NCI-H146 treated with DMSO at 0.1 percent for 48 hours (cell line): ENCODE measurements at regions not wholly inside any gene's neighbourhood (a gene's known extent, or its start where the extent isn't known, plus 50 kb on each side); places are given as distances from the start of the nearest gene placed in this dataset.
"Not testable (repeated sequence)": the region's sequence is repeated elsewhere in the genome, so short reads cannot be mapped to it uniquely, and the experiment has no call there.

Experiments
- DNase-seq: peaks from one replicate; lab custom pipeline; 2025; ENCODE audit not compliant: unreplicated experiment; lab: John Stamatoyannopoulos, UW

- no peak for DNase-seq
Measured at GRCh38 chr17:77609553-77610517, 348.7 kb upstream of the TNRC6C start.

DNA sequence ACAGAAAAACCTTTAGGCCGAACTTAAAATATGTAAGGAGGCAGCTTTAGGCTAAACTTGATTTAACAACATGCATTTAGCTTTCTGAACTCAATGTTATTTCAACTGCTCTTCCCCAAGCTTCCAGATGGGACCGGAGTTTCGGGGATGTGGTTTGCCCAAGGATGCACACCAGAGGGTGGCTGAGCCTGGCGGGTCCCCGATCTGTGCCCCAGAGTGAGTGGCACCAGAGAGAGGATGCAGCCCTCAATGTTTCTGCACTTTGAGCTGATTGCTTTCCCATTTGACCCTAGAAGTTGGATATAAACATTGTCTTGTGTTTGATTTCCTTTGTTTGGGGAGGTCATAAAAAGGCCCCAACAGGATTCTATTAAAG lies 348.0 kb upstream of the TNRC6C start:
- DNase-seq, result no peak

- DNase-seq, result no peak
Measured at GRCh38 chr17:77610972-77611521, 347.5 kb upstream of the TNRC6C start.

- no peak for DNase-seq
Measured at GRCh38 chr17:77611791-77612502, 346.6 kb upstream of the TNRC6C start.

DNA sequence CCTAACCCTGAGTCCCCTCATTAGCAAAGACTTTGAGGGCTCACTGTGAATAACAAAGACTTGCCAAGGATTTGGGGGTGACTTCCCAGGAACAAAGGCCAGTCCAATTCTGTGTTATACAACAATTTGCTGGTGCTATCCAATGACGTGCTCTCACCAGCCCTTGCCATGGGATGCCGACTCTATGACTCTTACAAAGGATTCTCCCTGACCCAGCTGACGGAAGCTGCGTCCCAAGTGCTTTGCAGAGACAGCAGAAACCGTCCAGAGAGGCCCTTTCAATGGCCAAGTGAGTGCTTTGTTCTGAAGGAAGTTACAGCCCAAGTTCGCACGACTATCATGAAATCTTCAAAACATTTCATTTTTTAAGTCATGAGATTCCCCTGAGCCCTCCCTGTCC lies 345.3 kb upstream of the TNRC6C start:
- no peak for DNase-seq

DNA sequence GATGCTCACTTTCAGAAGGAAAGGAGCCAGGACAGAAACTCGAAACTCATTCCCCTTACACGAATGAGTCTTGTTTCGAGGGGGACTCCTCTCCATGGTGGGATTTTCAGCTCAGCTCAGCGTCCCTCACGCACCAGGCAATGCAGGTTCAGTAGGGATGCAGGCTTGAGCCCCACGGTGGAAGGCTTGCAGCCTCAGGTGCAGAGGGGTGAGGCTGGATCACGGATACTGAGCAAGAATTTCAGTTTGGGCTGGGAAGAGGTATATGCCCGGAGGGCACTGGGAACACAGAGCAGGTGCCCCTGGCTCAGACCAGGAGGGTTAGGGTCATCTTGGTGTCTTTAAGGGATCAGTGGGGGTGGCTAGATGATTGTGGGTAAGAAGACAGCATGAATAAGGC lies 344.9 kb upstream of the TNRC6C start:
- no peak for DNase-seq

DNA sequence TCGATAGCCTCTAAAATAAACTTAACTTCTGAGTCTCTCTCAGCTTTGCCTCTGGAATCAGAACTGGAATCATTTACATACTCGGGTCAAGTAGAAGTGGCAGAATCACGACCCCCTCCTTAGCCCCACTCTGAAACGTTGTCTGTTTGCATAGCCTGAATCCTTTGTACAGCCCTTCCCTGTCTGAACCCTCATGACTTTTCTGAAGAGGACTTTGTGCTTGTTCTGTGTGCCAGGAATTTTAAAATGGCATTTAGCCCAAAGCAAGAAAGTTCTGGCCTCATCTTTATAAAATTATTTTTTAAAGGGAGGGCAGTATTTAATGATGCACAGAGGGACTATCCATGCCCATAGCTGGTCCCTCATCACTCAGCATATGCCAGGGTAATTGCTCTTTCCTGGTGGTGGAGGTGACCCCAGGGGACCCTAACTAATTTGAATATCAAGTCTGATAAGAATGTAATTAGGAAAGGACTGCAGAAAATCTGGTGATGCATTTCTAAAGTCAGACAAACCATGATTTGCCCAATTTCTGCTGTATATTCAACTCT lies 342.7 kb upstream of the TNRC6C start:
- no peak for DNase-seq

- DNase-seq, result no peak
Measured at GRCh38 chr17:77616254-77616731, 342.2 kb upstream of the TNRC6C start.

- no peak for DNase-seq
Measured at GRCh38 chr17:77617516-77617915, 341.0 kb upstream of the TNRC6C start.

DNA sequence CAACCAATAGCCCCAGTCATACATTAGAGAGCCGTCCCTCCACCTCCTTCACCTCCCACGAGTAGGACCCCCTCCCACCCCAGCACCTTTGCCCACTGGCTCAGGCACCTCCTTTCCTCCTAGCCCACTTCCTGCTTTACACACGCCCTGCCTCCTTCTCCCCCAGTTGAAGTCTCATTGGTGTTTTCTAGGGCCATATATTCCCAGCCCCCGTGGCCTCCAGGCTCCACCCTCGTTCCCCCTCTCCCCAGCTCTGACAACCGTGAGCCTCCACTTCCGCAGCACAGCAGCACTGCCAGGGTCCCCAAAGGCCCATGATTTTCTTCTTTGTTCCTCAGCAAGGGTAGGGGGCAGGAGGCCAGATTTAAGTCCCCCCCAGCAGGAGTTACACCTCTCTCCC lies 340.3 kb upstream of the TNRC6C start:
- no peak for DNase-seq

- DNase-seq, result no peak
Measured at GRCh38 chr17:77618731-77619130, 339.8 kb upstream of the TNRC6C start.

GRCh38 chr17:77619326-77619725 lies 339.2 kb upstream of the TNRC6C start:
- no peak for DNase-seq

GRCh38 chr17:77619851-77620250 lies 338.7 kb upstream of the TNRC6C start:
- no peak for DNase-seq

DNA sequence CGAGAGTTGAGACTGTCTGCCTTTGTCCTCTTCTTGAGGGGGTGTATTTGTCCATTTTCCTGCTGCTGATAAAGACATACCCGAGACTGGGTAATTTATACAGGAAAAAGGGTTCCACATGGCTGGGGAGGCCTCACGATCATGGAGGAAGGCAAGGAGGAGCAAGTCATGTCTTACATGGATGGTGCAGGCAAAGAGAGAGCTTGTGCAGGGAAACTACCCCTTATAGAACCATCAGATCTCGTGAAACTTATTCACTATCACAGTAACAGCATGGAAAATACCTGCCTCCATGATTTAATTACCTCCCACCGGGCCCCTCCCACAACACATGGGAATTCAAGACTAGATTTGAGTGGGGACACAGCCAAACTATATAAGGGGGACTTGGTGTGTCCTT lies 338.2 kb upstream of the TNRC6C start:
- DNase-seq, result no peak

DNA sequence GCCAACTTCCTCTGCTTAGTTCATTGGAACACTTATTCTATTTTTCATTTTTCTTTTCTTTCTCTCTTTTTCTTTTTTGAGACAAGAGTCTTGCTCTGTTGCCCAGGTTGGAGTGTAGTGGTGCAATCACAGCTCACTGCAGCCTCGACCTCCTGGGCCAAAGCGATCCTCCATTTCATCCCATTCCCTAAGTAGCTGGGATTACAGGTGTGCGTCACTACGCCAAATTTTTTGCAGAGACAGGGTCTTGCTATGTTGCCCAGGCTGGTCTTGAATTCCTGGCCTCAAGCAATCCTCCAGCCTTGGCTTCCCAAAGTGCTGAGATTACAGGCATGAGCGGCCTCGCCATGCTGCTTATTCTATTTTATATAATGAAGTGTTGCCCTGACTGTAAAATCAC lies 336.4 kb upstream of the TNRC6C start:
- not testable (repeated sequence) for DNase-seq

- DNase-seq, result no peak
Measured at GRCh38 chr17:77622647-77623046, 335.9 kb upstream of the TNRC6C start.

- not testable (repeated sequence) for DNase-seq
Measured at GRCh38 chr17:77623321-77623720, 335.2 kb upstream of the TNRC6C start.

DNA sequence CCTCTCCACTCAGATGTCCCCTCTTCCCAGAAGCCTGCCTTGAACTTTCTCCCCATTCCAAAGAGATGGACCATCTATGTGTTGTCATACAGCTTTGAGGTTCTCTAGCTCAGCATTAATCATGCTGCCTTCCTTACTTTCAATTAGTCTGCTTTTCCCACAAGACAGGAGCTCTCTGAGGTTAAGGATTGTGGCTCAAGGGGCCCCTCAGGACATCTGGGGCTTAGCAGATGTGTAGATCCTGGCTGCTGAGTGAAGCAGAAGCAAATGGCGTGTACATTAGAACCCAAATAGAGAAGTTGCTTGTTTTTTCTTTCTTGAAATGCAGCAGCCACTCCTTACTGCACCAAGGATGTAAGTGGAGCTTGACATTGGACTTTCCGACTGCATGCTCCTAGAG lies 330.5 kb upstream of the TNRC6C start:
- DNase-seq, result no peak

DNA sequence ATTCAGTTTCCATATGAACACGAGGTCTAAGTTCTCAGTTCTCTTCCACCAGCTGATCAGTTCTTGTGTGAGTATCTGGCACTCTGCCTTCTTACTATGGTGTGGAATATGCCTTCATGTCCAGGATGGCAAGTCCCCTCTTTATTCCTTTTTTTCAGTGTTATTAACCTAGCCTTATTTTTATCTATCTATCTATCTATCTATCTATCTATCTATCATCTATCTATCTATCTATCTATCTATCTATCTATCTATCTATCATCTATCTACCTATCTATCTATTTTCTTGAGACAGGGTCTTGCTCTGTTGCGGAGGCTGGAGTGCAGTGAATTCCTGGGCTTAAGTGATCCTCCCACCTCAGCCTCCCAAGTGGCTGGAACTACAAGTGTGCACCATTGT lies 329.2 kb upstream of the TNRC6C start:
- not testable (repeated sequence) for DNase-seq

GRCh38 chr17:77631307-77631706 lies 327.2 kb upstream of the TNRC6C start:
- DNase-seq, result no peak

GRCh38 chr17:77632619-77633018 lies 325.9 kb upstream of the TNRC6C start:
- DNase-seq, result no peak

DNA sequence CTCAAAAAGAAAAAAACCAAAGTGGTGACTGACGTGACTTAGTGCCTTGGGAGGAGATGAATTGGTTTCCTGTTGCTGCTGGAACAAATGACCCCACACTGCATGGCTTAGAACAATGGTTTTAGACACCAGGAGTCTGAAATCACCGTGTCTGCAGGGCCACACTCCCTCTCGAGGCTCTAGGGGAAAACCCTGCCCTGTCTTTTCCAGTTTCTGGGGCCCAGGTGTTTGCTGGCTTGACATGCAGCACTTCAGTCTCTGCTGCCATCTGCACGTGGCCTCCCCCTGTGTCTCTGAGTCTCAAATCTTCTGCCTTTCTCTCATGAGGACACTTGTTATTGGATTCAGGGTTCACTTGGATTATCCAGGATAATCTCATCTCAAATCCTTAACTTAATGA lies 323.8 kb upstream of the TNRC6C start:
- no peak for DNase-seq
